DMS114 treated with DMSO at 0.1 percent for 48 hours (cell line): ENCODE measurements at regions not wholly inside any gene's neighbourhood (a gene's known extent, or its start where the extent isn't known, plus 50 kb on each side); places are given as distances from the start of the nearest gene placed in this dataset.
"Not testable (repeated sequence)": the region's sequence is repeated elsewhere in the genome, so short reads cannot be mapped to it uniquely, and the experiment has no call there.

Experiments used
- DNase-seq: peaks from one replicate; lab custom pipeline; 2025; ENCODE audit not compliant: unreplicated experiment; lab: John Stamatoyannopoulos, UW

- no peak for DNase-seq
Measured at GRCh38 chr1:9441451-9442133, 97.7 kb upstream of the SLC25A33 start.

GRCh38 chr1:9442278-9442846 is 96.9 kb upstream of the SLC25A33 start:
- DNase-seq, result no peak

DNA sequence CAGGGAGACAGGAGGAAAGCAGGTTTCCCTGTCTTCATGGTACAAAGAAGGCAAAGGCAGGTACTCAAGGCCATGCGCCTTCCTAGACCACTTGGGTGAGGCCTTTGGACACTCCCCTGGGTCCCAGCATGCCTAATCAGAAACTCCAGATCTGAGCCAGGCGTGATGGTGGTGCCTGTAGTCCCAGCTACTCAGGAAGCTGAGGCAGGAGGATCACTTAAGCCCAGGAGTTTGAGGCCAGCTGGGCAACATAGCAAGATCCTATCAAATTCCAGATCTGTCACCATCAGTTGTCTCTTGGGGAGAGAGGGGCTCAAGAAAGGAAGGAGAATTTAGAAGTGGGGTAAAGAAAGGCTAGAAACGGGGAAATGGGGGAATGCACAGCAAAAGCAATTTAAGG is 96.3 kb upstream of the SLC25A33 start:
- no peak for DNase-seq

- DNase-seq, result no peak
Measured at GRCh38 chr1:9443913-9444445, 95.3 kb upstream of the SLC25A33 start.

- no peak for DNase-seq
Measured at GRCh38 chr1:9444532-9444931, 94.7 kb upstream of the SLC25A33 start.

GRCh38 chr1:9445081-9445480 is 94.2 kb upstream of the SLC25A33 start:
- not testable (repeated sequence) for DNase-seq

DNA sequence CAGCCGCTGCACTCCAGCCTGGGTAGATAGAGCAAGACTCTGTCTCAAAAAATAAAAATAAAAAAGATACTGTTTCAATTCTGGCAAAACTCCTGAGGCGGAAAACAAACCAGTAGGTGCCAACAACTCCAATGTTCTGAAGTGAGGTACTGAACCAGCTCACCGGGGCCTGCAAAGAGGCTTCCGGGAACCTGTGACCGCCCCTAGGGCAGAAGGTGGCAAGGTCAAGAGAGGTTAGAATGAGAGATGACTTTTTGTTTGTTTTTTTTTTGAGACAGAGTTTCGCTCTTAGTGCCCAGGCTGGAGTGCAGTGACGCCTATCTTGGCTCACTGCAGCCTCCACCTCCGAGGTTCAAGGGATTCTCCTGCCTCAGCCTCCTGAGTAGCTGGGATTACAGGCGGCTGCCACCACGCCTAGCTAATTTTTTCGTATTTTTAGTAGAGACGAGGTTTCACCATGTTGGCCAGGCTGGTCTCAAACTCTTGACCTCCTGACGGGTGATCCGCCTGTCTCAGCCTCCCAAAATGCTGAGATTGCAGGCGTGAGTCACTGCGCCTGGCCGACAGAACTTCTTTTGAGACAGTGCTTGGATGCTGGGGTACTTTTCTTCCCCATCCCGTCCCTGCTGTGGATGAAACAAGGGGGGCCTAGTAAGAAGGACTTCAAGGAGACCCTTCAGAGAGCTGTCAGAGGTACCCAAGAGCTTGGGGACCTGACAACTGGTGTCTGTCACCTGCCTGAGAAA is 91.9 kb upstream of the SLC25A33 start:
- DNase-seq, result no peak

GRCh38 chr1:9448132-9449109 is 90.8 kb upstream of the SLC25A33 start:
- DNase-seq, result no peak

GRCh38 chr1:9449110-9449627 is 90.1 kb upstream of the SLC25A33 start:
- DNase-seq, result no peak

- no peak for DNase-seq
Measured at GRCh38 chr1:9449976-9450696, 89.1 kb upstream of the SLC25A33 start.

GRCh38 chr1:9451081-9451480 is 88.2 kb upstream of the SLC25A33 start:
- DNase-seq, result no peak

- DNase-seq, result no peak
Measured at GRCh38 chr1:9452516-9453140, 86.6 kb upstream of the SLC25A33 start.

DNA sequence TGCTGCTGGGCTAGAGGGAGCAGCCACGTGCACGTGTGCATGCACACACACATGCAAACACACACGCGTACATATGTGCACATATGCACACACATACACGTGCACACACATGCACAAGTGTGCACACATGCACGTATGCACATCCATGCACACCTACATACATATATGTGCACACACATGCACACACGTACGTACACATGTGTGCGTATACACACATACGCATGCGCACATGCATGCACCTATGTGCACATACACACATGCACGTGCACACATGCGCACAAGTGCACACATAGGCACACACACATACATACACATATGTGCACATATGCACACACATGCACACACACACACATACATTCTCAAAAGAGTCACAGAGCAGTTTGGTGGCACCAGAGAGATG is 85.9 kb upstream of the SLC25A33 start:
- DNase-seq, result no peak

DNA sequence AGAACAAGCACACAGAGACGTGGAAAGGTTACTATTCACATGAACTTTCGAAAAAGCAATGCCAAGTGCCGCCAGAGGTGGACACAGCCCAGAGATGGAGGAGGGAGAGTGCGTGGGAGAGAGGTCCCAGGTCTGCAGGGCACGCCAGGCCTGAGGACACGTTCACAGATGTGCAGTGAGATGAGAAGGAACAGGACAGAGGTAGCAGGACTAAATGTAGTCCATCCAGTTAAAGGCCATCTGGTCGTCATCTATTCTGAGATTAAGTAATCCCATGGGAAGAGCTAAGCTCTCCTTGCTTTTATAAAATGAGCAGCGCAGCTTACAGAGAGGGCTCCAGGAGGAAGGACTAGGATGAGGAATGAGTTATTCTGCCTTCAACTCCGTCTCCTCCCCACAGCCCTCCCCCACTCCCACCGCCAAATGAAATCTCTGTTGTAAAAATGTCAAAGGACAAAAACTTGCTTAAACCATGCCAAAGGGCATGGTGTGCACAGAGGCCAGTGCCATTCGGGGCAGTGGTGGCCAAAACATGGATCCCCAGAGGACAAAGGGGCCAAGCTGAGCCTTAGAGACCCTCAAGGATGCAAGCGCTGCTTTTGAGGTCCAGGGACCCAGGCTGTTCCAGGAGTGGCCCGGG is 85.4 kb upstream of the SLC25A33 start:
- no peak for DNase-seq

DNA sequence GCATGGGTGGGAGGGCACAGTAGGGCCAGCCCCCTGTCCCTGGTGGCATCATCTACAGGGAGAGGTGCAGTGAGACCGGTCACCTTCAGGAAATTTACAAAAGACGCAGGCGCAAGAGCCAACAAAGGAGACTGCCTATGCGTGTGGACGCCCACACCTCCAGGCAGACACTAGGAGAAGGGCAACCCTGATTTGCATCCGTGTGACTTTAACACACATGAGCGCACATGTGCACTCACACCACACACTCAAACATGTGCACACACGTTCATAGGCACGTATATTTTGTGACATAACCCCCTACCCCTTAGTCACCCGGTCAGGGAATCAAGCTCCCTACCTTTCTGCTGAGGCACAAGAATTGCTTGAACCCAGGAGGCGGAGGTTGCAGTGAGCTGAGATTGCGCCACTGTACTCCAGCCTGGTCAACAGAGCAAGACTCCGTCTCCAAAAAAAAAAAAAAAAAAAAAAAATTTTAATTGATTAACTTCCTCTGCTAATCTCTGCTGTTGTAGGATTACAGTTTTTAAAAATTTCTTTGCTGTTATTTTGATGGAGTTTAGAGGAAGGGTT is 84.7 kb upstream of the SLC25A33 start:
- no peak for DNase-seq

DNA sequence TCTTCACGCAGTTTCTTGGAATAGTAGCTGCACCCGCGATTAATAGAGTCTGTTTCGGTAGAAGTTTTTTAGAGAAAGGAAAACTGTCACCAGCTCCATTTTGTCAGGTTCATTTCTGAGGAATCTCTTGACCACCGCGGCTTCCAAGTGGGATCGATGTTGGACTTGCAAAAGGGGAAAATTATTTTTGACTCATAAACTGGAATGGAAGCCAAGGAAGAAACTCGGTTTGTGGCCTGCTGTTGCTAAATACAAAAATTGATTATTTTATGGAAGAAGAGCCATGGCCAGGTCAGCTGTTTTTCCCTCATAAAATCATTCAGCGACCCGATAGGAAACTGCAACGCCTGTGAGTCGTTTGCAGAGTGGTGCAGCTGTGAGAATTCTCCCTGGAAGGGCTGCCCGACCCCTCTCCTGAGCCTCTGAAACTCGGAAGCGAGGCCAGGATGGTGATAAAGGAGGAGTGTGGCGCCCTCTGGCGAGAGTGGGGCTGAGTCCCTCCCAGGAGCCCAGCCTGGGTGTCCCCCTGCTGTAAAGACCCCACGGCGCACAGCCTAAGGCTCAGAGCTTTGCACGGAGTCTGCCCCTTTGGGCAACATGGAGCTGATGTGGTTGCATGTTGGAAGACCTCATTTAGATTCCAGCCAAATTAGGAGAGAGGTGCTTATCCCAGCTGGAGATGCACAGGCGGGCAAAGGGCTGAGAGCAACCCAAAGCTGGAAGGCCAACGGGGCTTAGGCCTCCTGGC is 83.6 kb upstream of the SLC25A33 start:
- DNase-seq, result peak; percentile 8

DNA sequence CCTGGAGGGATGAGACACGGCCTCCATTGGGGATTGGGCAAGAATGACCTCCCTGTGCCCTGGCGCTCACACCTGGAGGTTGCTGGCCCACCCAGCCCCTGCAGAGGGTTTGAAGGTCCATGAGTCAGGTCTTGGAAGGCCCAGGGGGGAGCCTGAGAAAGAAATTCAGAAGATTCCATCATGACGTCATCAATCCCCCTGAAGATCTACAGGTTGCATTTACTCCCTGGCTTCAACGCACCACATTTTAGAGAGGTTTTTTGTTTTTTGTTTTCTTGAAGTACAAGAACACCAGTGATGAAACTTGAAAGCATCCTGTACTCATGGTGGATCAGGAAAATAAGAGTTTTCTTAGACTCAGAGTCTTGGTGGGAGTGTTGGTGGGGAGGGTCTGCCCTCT is 82.4 kb upstream of the SLC25A33 start:
- no peak for DNase-seq

GRCh38 chr1:9459816-9460407 is 79.4 kb upstream of the SLC25A33 start:
- no peak for DNase-seq
